Lower lobe of right lung (tissue), 2 donors: ENCODE measurements at regions not wholly inside any gene's neighbourhood (a gene's known extent, or its start where the extent isn't known, plus 50 kb on each side); places are given as distances from the start of the nearest gene placed in this dataset.

ENCODE experiments used
- ATAC-seq, 2 donors: fragments of 200-7000 bp; cut with Tn5 transposase; one replicate each; pipeline ENCODE4 v1.9.1; 2020 to 2022; ENCODE audit warnings: mild to moderate bottlenecking in 2 of 2, moderate library complexity in 2 of 2
- DNase-seq: peaks from one replicate; pipeline ENCODE4 v3.0.0-alpha.2; 2020
- H3K27ac ChIP-seq: fragments of 200-600 bp; one replicate; pipeline ENCODE4 v1.8.0; 2022
- H3K27me3 ChIP-seq: fragments of 200-600 bp; one replicate; pipeline ENCODE4 v1.8.0; 2022; ENCODE audit warnings: low read depth
- H3K36me3 ChIP-seq: fragments of 200-600 bp; one replicate; pipeline ENCODE4 v1.8.0; 2022; ENCODE audit warnings: mild to moderate bottlenecking
- H3K4me1 ChIP-seq: fragments of 200-600 bp; one replicate; pipeline ENCODE4 v1.8.0; 2022
- H3K4me3 ChIP-seq: fragments of 200-600 bp; one replicate; pipeline ENCODE4 v1.8.0; 2022; ENCODE audit warnings: mild to moderate bottlenecking
- H3K9me3 ChIP-seq: fragments of 200-600 bp; one replicate; pipeline ENCODE4 v1.8.0; 2022
- intact Hi-C: fragments of 100-400 bp; cut with DNase I; formaldehyde crosslinking; loops from one replicate; pipeline ENCODE4 v1.11.0; 2022
- TF ChIP-seq, protein P1 (sequence below): fragments of 200-600 bp; IDR thresholded peaks from one replicate; pipeline ENCODE4 v1.8.0; 2022; ENCODE audit warnings: antibody characterized with exemption, mild to moderate bottlenecking
- donor health status: DM: no; HTN: yes; CAD: no; lungs with severe emphysema.

- Histone ChIP-seq H3K27me3 (no peaks in the 10 kb centered on the region), H3K9me3 (no peaks in the 10 kb centered on the region), H3K4me1 (no peaks in the 10 kb centered on the region), H3K36me3 (no peaks in the 10 kb centered on the region), H3K27ac (no peak overlapping the region), H3K4me3 (no peak overlapping the region)
- ATAC-seq (no peak), DNase-seq (no peak)
- intact Hi-C loops = no loop called here
- TF ChIP-seq, protein P1, sequence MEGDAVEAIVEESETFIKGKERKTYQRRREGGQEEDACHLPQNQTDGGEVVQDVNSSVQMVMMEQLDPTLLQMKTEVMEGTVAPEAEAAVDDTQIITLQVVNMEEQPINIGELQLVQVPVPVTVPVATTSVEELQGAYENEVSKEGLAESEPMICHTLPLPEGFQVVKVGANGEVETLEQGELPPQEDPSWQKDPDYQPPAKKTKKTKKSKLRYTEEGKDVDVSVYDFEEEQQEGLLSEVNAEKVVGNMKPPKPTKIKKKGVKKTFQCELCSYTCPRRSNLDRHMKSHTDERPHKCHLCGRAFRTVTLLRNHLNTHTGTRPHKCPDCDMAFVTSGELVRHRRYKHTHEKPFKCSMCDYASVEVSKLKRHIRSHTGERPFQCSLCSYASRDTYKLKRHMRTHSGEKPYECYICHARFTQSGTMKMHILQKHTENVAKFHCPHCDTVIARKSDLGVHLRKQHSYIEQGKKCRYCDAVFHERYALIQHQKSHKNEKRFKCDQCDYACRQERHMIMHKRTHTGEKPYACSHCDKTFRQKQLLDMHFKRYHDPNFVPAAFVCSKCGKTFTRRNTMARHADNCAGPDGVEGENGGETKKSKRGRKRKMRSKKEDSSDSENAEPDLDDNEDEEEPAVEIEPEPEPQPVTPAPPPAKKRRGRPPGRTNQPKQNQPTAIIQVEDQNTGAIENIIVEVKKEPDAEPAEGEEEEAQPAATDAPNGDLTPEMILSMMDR = no peak
Measured at GRCh38 chr10:130795819-130796218, 515.7 kb downstream of the TCERG1L start.

DNA sequence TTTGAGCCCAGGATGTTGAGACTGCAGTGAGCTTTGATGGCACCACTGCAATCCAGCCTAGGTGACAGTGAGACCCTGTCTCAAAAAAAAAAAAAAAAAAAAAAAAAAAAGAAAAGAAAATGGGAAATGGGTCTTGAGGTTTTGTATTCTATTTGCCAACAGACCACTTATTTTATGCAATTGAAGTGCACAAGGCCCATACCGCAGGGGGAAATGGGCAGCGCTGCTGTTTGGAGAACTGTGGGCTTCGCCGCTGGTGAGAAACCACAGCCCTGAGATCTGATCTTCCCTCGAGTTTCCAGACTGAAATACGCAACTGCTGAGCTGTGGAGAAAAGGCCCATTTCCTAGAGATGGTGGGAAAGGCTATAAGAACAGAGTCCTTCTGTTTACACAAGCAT is 512.0 kb downstream of the TCERG1L start:
- intact Hi-C loops = no loop called here
- no peak overlapping the region for H3K4me3 ChIP-seq
- H3K9me3 ChIP-seq = no peaks in the 10 kb centered on the region
- H3K36me3 ChIP-seq = no peaks in the 10 kb centered on the region
- H3K4me1 ChIP-seq = no peaks in the 10 kb centered on the region
- no peak overlapping the region for H3K27ac ChIP-seq
- DNase-seq (no peak), ATAC-seq (peak in 1 of 2 donors; percentile 47)
- TF ChIP-seq, protein P1 = no peak
- H3K27me3 ChIP-seq = no peaks in the 10 kb centered on the region

DNA sequence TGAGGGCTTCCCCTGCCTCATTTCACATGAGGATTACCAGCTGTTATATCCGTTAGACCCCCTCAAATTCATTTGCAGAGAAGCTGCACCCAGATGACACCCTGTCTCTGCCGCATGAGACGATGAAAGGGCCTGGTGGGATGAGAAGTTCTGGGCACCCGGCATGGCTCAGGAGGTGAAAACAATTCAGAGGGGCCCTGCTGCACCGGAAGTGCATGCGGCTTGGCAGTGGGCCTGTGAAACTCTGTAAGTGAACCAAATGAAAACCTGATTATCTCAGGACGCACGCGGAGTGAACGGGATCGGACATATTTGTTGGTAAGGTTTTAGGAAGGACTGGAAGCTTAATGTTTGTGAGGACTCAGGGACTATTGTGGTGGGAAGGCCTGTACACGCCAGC is 511.2 kb downstream of the TCERG1L start:
- Histone ChIP-seq H3K4me1 (no peaks in the 10 kb centered on the region), H3K27me3 (no peaks in the 10 kb centered on the region), H3K9me3 (no peaks in the 10 kb centered on the region), H3K27ac (no peak overlapping the region), H3K4me3 (no peak overlapping the region), H3K36me3 (no peaks in the 10 kb centered on the region)
- intact Hi-C loops = no loop called here
- DNase-seq (no peak), ATAC-seq (no peak)
- TF ChIP-seq, protein P1 = no peak

DNA sequence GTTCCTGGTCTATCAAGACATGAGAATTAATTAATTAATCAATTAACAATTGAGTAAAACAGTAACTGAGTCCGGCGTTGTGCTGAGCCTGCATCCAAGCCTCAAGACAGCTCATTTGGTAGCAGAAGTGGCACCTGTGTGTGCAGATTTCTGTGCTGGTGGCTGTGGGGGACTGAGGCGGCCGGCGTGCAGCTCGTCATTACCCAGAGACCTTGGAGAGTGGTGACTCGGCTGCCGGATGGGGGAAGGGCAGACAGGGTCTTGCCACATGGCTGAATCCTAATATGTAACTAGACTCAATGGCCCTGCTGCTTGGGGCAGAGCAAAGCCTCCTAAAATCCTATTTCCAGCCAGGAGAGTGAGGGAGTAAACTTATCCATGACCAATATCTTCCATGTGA is 510.2 kb downstream of the TCERG1L start:
- DNase-seq (no peak), ATAC-seq (no peak)
- intact Hi-C loops = no loop called here
- TF ChIP-seq, protein P1 = no peak
- Histone ChIP-seq H3K36me3 (no peaks in the 10 kb centered on the region), H3K27me3 (no peaks in the 10 kb centered on the region), H3K27ac (no peak overlapping the region), H3K9me3 (no peaks in the 10 kb centered on the region), H3K4me1 (no peaks in the 10 kb centered on the region), H3K4me3 (no peak overlapping the region)

DNA sequence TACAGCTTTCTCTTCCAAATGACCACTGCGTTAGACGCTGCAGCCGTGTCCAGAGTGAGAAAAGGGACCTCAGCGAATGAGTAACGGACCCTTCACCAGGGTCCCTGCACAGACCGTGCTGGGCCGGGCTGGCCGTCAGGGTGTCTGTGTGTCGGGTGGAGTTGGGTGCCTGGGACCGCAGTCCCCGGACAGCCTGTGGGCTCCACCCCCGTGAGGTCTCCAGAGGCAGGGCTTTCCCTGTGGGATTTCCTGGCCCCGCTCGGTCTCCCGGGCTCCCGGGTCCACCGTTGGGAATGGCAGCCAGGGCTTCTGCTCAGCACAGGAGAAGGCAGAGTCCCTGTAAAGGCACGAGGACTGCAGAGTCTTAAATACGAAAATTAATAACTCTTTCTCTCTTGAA is 509.7 kb downstream of the TCERG1L start:
- Histone ChIP-seq H3K4me3 (no peak overlapping the region), H3K27ac (no peak overlapping the region), H3K27me3 (no peaks in the 10 kb centered on the region), H3K4me1 (no peaks in the 10 kb centered on the region), H3K36me3 (no peaks in the 10 kb centered on the region), H3K9me3 (no peaks in the 10 kb centered on the region)
- intact Hi-C loops = no loop called here
- ATAC-seq (peak in 1 of 2 donors; percentile 24), DNase-seq (no peak)
- TF ChIP-seq, protein P1 = no peak

- no peaks in the 10 kb centered on the region for H3K36me3 ChIP-seq
- H3K4me3 ChIP-seq = no peak overlapping the region
- TF ChIP-seq, protein P1 = no peak
- no peaks in the 10 kb centered on the region for H3K4me1 ChIP-seq
- DNase-seq = no peak
- H3K9me3 ChIP-seq = no peaks in the 10 kb centered on the region
- intact Hi-C loops = no loop called here
- no peak overlapping the region for H3K27ac ChIP-seq
- no peaks in the 10 kb centered on the region for H3K27me3 ChIP-seq
- ATAC-seq = no peak
Measured at GRCh38 chr10:130802301-130802700, 509.2 kb downstream of the TCERG1L start.
